ENCODE measurements at regions not wholly inside any gene's neighbourhood (a gene's known extent, or its start where the extent isn't known, plus 50 kb on each side); places are given as distances from the start of the nearest gene placed in this dataset.

DNA sequence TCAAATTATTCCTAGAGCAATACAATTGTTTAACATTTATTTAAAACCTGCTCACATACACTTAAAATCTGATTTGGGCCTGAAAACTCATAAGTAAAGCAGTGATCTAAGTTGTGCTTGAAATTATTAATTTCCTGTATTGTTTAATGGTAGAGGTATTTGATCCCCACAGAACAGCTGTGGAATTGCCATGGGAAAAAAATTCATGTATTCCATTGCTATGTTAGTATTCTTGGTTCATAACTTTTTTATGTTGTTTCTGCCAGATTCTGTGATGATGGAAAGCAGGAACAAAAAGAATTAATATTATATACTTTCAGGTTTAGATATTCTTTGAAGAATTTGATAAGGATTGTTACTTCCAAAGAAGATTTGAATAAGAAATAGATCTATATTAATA, 831.5 kb upstream of the NR2F2 start:
- no peaks in the 10 kb centered on the region for H3K27me3 ChIP-seq (replicated peaks in 1 of 4; ENCODE audit: control insufficient read depth in 3 of 4, extremely low read depth in 1 of 4, insufficient read depth in 3 of 4, low read length in 3 of 4)
- H3K4me1 ChIP-seq (replicated peaks in 1 of 4; ENCODE audit: control insufficient read depth in 3 of 4, insufficient read depth in 4 of 4, low read length in 3 of 4) = 0 out of 7 replicates have a peak, but pooled peaks cover 0 to 1% (median 0%) of the 10 kb centered on the region in 4 experiments
- DNase-seq (ENCODE audit: low read depth in 1 of 2, low spot score in 2 of 2) = no peak
- H3K4me2 ChIP-seq (ENCODE audit: insufficient read depth in 1 of 2, low read depth in 2 of 2, low read length in 2 of 2) = no peak overlapping the region
- H3K4me3 ChIP-seq (ENCODE audit: extremely low read depth in 1 of 4, insufficient read depth in 2 of 4, low read depth in 3 of 4, low read length in 4 of 4) = no peak overlapping the region
- H3K79me2 ChIP-seq (ENCODE audit: control insufficient read depth in 1 of 2, insufficient read depth in 2 of 2, low read length in 2 of 2) = no peaks in the 10 kb centered on the region
- H2BK20ac ChIP-seq (ENCODE audit: low read length) = no peak overlapping the region
- H4K20me1 ChIP-seq (replicated peaks in 1 of 2; ENCODE audit: control insufficient read depth in 1 of 2, insufficient read depth in 2 of 2, low read length in 2 of 2) = no peaks in the 10 kb centered on the region
- H3K23ac ChIP-seq (ENCODE audit: insufficient read length) = no peak overlapping the region
- no peak overlapping the region for H2BK120ac ChIP-seq (replicated peaks; ENCODE audit: low read depth, low read length)
- no peak for FAIRE-seq
- no peak overlapping the region for H3K9ac ChIP-seq (replicated peaks in 1 of 4; ENCODE audit: extremely low read depth in 1 of 4, low read depth in 3 of 4, low read length in 3 of 4)
- no peak overlapping the region for H3K14ac ChIP-seq (ENCODE audit: insufficient read length)
- H3K56ac ChIP-seq (replicated peaks; ENCODE audit: insufficient read length, low read depth, low read length) = no peak overlapping the region
- CTCF ChIA-PET (ENCODE audit: partially characterized antibody) = no interaction called here
- H4K8ac ChIP-seq (ENCODE audit: extremely low read depth, insufficient read depth, low read length) = no peak overlapping the region
- H4K5ac ChIP-seq (ENCODE audit: insufficient read length, low read depth, low read length) = no peak overlapping the region
- H2BK15ac ChIP-seq (ENCODE audit: low read length) = no peak overlapping the region
- H2BK5ac ChIP-seq (ENCODE audit: low read depth, low read length) = no peak overlapping the region
- no peak overlapping the region for H2AFZ ChIP-seq (ENCODE audit: low read length)
- H3K23me2 ChIP-seq (ENCODE audit: low read depth, low read length) = no peaks in the 10 kb centered on the region
- no peaks in the 10 kb centered on the region for H3K79me1 ChIP-seq (ENCODE audit: low read depth, low read length)
- H3K18ac ChIP-seq (ENCODE audit: extremely low read depth, low read length) = no peak overlapping the region
- H3K4ac ChIP-seq (replicated peaks; ENCODE audit: insufficient read length, low read depth, low read length) = no peak overlapping the region
- H2AK5ac ChIP-seq (ENCODE audit: low read depth, low read length) = no peak overlapping the region
- no peaks in the 10 kb centered on the region for H3K9me3 ChIP-seq (ENCODE audit: insufficient read depth in 2 of 2, low read depth in 1 of 2, low read length in 1 of 2)
- H3K36me3 ChIP-seq (ENCODE audit: control insufficient read depth in 2 of 4, insufficient read depth in 4 of 4, low read length in 3 of 4) = no peaks in the 10 kb centered on the region
- H4K91ac ChIP-seq (replicated peaks; ENCODE audit: insufficient read length, low read length) = no peak overlapping the region
- H2BK12ac ChIP-seq (ENCODE audit: low read depth, low read length) = no peak overlapping the region
- POLR2A ChIA-PET (ENCODE audit: partially characterized antibody) = no interaction called here
- no peak overlapping the region for H3K27ac ChIP-seq (ENCODE audit: low read depth, low read length)
- TF ChIP-seq SIX5 (IDR thresholded peaks at IDR 0.05; ENCODE audit: low read depth, low read length) = no peak
- no peak for TF ChIP-seq ASH2L (IDR thresholded peaks at IDR 0.05; ENCODE audit: low read length)
- no peak for TF ChIP-seq CBX8 (IDR thresholded peaks at IDR 0.05; ENCODE audit: borderline replicate concordance, low read depth, low read length)
- TF ChIP-seq ATF2 (IDR thresholded peaks at IDR 0.05; ENCODE audit: low read length) = no peak
- no peak for TF ChIP-seq YY1 (IDR thresholded peaks at IDR 0.05; ENCODE audit: low read depth, low read length)
- no peak for TF ChIP-seq NRF1 (IDR thresholded peaks at IDR 0.05; ENCODE audit: low read depth, low read length)
- TF ChIP-seq CEBPB (IDR thresholded peaks at IDR 0.05; ENCODE audit: low read depth, low read length) = no peak
- no peak for TF ChIP-seq KDM5A (IDR thresholded peaks at IDR 0.05; ENCODE audit: low read length)
- TF ChIP-seq RXRA (IDR thresholded peaks at IDR 0.05; ENCODE audit: insufficient read depth, low read depth, low read length) = no peak
- TF ChIP-seq KDM4A (IDR thresholded peaks at IDR 0.05; ENCODE audit: low read depth, low read length, severe bottlenecking) = no peak
- TF ChIP-seq SIN3A (conservative IDR thresholded peaks at IDR 0.05 in 1 of 2, IDR thresholded peaks at IDR 0.05 in 1 of 2; ENCODE audit: low read depth in 1 of 2, low read length in 2 of 2) = no peak
- no peak for TF ChIP-seq CHD2 (IDR thresholded peaks at IDR 0.05; ENCODE audit: low read length)
- no peak for TF ChIP-seq HDAC6 (IDR thresholded peaks at IDR 0.05; ENCODE audit: low read depth, low read length)
- no peak for TF ChIP-seq POLR2A (IDR thresholded peaks at IDR 0.05; ENCODE audit: control extremely low read depth in 1 of 2, low read depth in 2 of 2, low read length in 2 of 2)
- no peak for TF ChIP-seq MAX (IDR thresholded peaks at IDR 0.05)
- no peak for TF ChIP-seq CHD1 (IDR thresholded peaks at IDR 0.05; ENCODE audit: low read depth, low read length)

All from H1 (cell line).